H9 (cell line): ENCODE measurements at regions not wholly inside any gene's neighbourhood (a gene's known extent, or its start where the extent isn't known, plus 50 kb on each side); places are given as distances from the start of the nearest gene placed in this dataset.

Source experiments
- DNase-seq: peaks from one replicate; pipeline ENCODE4 v3.0.0-alpha.2; 2017
- H2AFZ ChIP-seq: one replicate; pipeline ENCODE4 v1.6.1; 2013; ENCODE audit warnings: mild to moderate bottlenecking, low read length, control low read depth, moderate library complexity
- H2AK5ac ChIP-seq: 2 replicates; pipeline ENCODE4 v1.6.1; 2013; ENCODE audit warnings: low read length, control low read depth, mixed read lengths; ENCODE audit not compliant: insufficient read length
- H2BK120ac ChIP-seq: one replicate; pipeline ENCODE4 v1.6.1; 2013; ENCODE audit warnings: low read depth, mild to moderate bottlenecking, low read length, control low read depth, inconsistent platforms; ENCODE audit not compliant: poor library complexity, severe bottlenecking
- H2BK12ac ChIP-seq: 2 replicates; pipeline ENCODE4 v1.6.1; 2013; ENCODE audit warnings: low read length, control low read depth, mixed read lengths, low read depth; ENCODE audit not compliant: insufficient read length
- H2BK15ac ChIP-seq: 2 replicates; pipeline ENCODE4 v1.6.1; 2013; ENCODE audit warnings: low read depth, low read length, control low read depth
- H2BK20ac ChIP-seq: one replicate; pipeline ENCODE4 v1.6.1; 2013; ENCODE audit warnings: low read depth, mild to moderate bottlenecking, low read length, control low read depth, inconsistent platforms; ENCODE audit not compliant: poor library complexity, severe bottlenecking
- H2BK5ac ChIP-seq: 2 replicates; pipeline ENCODE4 v1.6.1; 2013; ENCODE audit warnings: low read length, control low read depth, mixed read lengths; ENCODE audit not compliant: insufficient read length
- H3K14ac ChIP-seq: 2 replicates; pipeline ENCODE4 v1.6.1; 2013; ENCODE audit warnings: low read length, control low read depth; ENCODE audit not compliant: insufficient read depth
- H3K18ac ChIP-seq: 2 replicates; pipeline ENCODE4 v1.6.1; 2013; ENCODE audit warnings: low read depth, mild to moderate bottlenecking, mixed read lengths, low read length, control low read depth; ENCODE audit not compliant: insufficient read length
- H3K23ac ChIP-seq: 2 replicates; pipeline ENCODE4 v1.6.1; 2013; ENCODE audit warnings: low read length, control low read depth, mixed read lengths, low read depth; ENCODE audit not compliant: insufficient read length
- H3K23me2 ChIP-seq: 2 replicates; pipeline ENCODE4 v1.6.1; 2013; ENCODE audit warnings: low read depth, mild to moderate bottlenecking, mixed read lengths, low read length, control low read depth; ENCODE audit not compliant: insufficient read length, poor library complexity, severe bottlenecking
- H3K27ac ChIP-seq: 2 replicates; pipeline ENCODE4 v1.5.1; 2013; ENCODE audit warnings: low read length, control low read depth, mixed read lengths, low read depth; ENCODE audit not compliant: insufficient read length
- H3K27me3 ChIP-seq: 2 replicates; pipeline ENCODE4 v1.6.1; 2013; ENCODE audit warnings: low read length, control low read depth, inconsistent platforms; ENCODE audit not compliant: insufficient read depth
- H3K4ac ChIP-seq: 2 replicates; pipeline ENCODE4 v1.6.1; 2013; ENCODE audit warnings: low read depth, mild to moderate bottlenecking, control low read depth, inconsistent platforms, low read length, moderate library complexity
- H3K4me1 ChIP-seq: 2 replicates; pipeline ENCODE4 v1.6.1; 2013; ENCODE audit warnings: low read length, control low read depth, inconsistent platforms; ENCODE audit not compliant: insufficient read depth
- H3K4me2 ChIP-seq: 2 replicates; pipeline ENCODE4 v1.6.1; 2013; ENCODE audit warnings: low read length, control low read depth, mixed read lengths; ENCODE audit not compliant: insufficient read length, insufficient read depth
- H3K56ac ChIP-seq: 2 replicates; pipeline ENCODE4 v1.6.1; 2013; ENCODE audit warnings: low read depth, mild to moderate bottlenecking, mixed read lengths, low read length, control low read depth; ENCODE audit not compliant: insufficient read length
- H3K79me1 ChIP-seq: 2 replicates; pipeline ENCODE4 v1.6.1; 2013; ENCODE audit warnings: low read depth, mild to moderate bottlenecking, moderate library complexity, low read length, control low read depth, inconsistent platforms; ENCODE audit not compliant: insufficient read depth, poor library complexity, severe bottlenecking
- H3K79me2 ChIP-seq: 2 replicates; pipeline ENCODE4 v1.6.1; 2013; ENCODE audit warnings: low read length, control low read depth, inconsistent platforms; ENCODE audit not compliant: insufficient read depth
- H3K9ac ChIP-seq: 2 replicates; pipeline ENCODE4 v1.6.1; 2013; ENCODE audit warnings: low read length, control low read depth, mixed read lengths; ENCODE audit not compliant: insufficient read length; ENCODE audit errors: extremely low read depth
- H3K9me3 ChIP-seq: one replicate; pipeline ENCODE4 v1.6.1; 2013; ENCODE audit warnings: low read depth, low read length, inconsistent platforms; ENCODE audit not compliant: control insufficient read depth
- H3T11ph ChIP-seq: one replicate; pipeline ENCODE4 v1.6.1; 2013; ENCODE audit warnings: mild to moderate bottlenecking, low read length, control low read depth, inconsistent platforms
- H4K20me1 ChIP-seq: one replicate; pipeline ENCODE4 v1.6.1; 2013; ENCODE audit not compliant: control insufficient read depth, insufficient read length, insufficient read depth
- H4K5ac ChIP-seq: 2 replicates; pipeline ENCODE4 v1.6.1; 2013; ENCODE audit warnings: low read depth, mild to moderate bottlenecking, mixed read lengths, low read length, control low read depth; ENCODE audit not compliant: insufficient read length
- H4K8ac ChIP-seq: replicated peaks from 2 replicates; pipeline ENCODE4 v1.6.1; 2013; ENCODE audit warnings: low read length, control low read depth, mixed read lengths, low read depth; ENCODE audit not compliant: insufficient read length
- H4K91ac ChIP-seq: 2 replicates; pipeline ENCODE4 v1.6.1; 2013; ENCODE audit warnings: low read depth, mild to moderate bottlenecking, moderate library complexity, mixed read lengths, low read length, control low read depth; ENCODE audit not compliant: insufficient read length
- H3K27ac Mint-ChIP-seq, 3 experiments: 2 replicates in 2 of 3; 3 replicates in 1 of 3; pipeline ENCODE4 v1.8.0; 2020 to 2021; ENCODE audit warnings: mixed read lengths in 3 of 3, mild to moderate bottlenecking in 1 of 3, moderate library complexity in 1 of 3
- H3K27me3 Mint-ChIP-seq: 2 replicates; pipeline ENCODE4 v1.8.0; 2021; ENCODE audit warnings: low read depth, mild to moderate bottlenecking, moderate library complexity, mixed read lengths
- H3K36me3 Mint-ChIP-seq, 3 experiments: 2 replicates in 2 of 3; 3 replicates in 1 of 3; pipeline ENCODE4 v1.8.0; 2020 to 2021; ENCODE audit warnings: low read depth in 3 of 3, mixed read lengths in 3 of 3; ENCODE audit not compliant: insufficient read depth in 1 of 3
- H3K4me1 Mint-ChIP-seq, 2 experiments: 2 replicates each; pipeline ENCODE4 v1.8.0; 2020; ENCODE audit warnings: mixed read lengths in 2 of 2
- H3K4me3 Mint-ChIP-seq, 2 experiments: 2 replicates in 1 of 2; 3 replicates in 1 of 2; pipeline ENCODE4 v1.8.0; 2020 to 2021; ENCODE audit warnings: mild to moderate bottlenecking in 2 of 2, mixed read lengths in 2 of 2, moderate library complexity in 1 of 2
- H3K9me3 Mint-ChIP-seq, 2 experiments: 2 replicates in 1 of 2; 3 replicates in 1 of 2; pipeline ENCODE4 v1.8.0; 2020; ENCODE audit warnings: mild to moderate bottlenecking in 2 of 2, mixed read lengths in 2 of 2, moderate library complexity in 1 of 2
- TF ChIP-seq, protein P1 (sequence below): fragments of 200-600 bp; sonication (generic); conservative IDR thresholded peaks from 3 replicates; pipeline ENCODE4 v1.8.0; 2021; ENCODE audit warnings: antibody characterized with exemption, mild to moderate bottlenecking

- no peak overlapping the region for H3K56ac ChIP-seq
- H3K9me3 ChIP-seq: no peaks in the 10 kb centered on the region
- H4K5ac ChIP-seq: no peak overlapping the region
- no peak overlapping the region for H3K18ac ChIP-seq
- H3K27ac ChIP-seq: no peak overlapping the region
- no peak overlapping the region for H2AK5ac ChIP-seq
- H3K27me3 ChIP-seq: no peaks in the 10 kb centered on the region
- no peaks in the 10 kb centered on the region for H3K79me2 ChIP-seq
- H3K4me1 Mint-ChIP-seq: peaks cover 11 to 13% of the 10 kb centered on the region in 2 experiments
- H3K36me3 Mint-ChIP-seq: peaks cover 0 to 5% (median 0%) of the 10 kb centered on the region in 3 experiments; a peak in 2 of 7 replicates
- no peak overlapping the region for H4K91ac ChIP-seq
- no peaks in the 10 kb centered on the region for H3K23me2 ChIP-seq
- no peaks in the 10 kb centered on the region for H3K27me3 Mint-ChIP-seq
- H2BK12ac ChIP-seq: no peak overlapping the region
- no peaks in the 10 kb centered on the region for H3K79me1 ChIP-seq
- no peak overlapping the region for H2BK20ac ChIP-seq
- no peaks in the 10 kb centered on the region for H4K20me1 ChIP-seq
- H3K9me3 Mint-ChIP-seq: peaks cover 4% of the 10 kb centered on the region in 2 experiments; a peak in 3 of 5 replicates
- no peak overlapping the region for H2BK120ac ChIP-seq
- no peak overlapping the region for H3K27ac Mint-ChIP-seq
- H3K23ac ChIP-seq: no peak overlapping the region
- no peak overlapping the region for H2BK5ac ChIP-seq
- no peak overlapping the region for H3K14ac ChIP-seq
- no peak for DNase-seq
- H3K4me3 Mint-ChIP-seq: no peak overlapping the region
- TF ChIP-seq, protein P1, sequence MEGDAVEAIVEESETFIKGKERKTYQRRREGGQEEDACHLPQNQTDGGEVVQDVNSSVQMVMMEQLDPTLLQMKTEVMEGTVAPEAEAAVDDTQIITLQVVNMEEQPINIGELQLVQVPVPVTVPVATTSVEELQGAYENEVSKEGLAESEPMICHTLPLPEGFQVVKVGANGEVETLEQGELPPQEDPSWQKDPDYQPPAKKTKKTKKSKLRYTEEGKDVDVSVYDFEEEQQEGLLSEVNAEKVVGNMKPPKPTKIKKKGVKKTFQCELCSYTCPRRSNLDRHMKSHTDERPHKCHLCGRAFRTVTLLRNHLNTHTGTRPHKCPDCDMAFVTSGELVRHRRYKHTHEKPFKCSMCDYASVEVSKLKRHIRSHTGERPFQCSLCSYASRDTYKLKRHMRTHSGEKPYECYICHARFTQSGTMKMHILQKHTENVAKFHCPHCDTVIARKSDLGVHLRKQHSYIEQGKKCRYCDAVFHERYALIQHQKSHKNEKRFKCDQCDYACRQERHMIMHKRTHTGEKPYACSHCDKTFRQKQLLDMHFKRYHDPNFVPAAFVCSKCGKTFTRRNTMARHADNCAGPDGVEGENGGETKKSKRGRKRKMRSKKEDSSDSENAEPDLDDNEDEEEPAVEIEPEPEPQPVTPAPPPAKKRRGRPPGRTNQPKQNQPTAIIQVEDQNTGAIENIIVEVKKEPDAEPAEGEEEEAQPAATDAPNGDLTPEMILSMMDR: no peak
- H2BK15ac ChIP-seq: no peak overlapping the region
- H4K8ac ChIP-seq: no peak overlapping the region
- no peak overlapping the region for H3K4ac ChIP-seq
- H2AFZ ChIP-seq: no peak overlapping the region
- peaks cover 4% of the 10 kb centered on the region; the same call in 1 of the 2 replicates for H3K4me1 ChIP-seq
- H3K9ac ChIP-seq: no peak overlapping the region
- no peak overlapping the region for H3K4me2 ChIP-seq
- H3T11ph ChIP-seq: no peak overlapping the region
Measured at GRCh38 chr2:58852905-58853304, 611.8 kb upstream of the FANCL start.
